Lung (tissue), 11 donors: ENCODE measurements at regions not wholly inside any gene's neighbourhood (a gene's known extent, or its start where the extent isn't known, plus 50 kb on each side); places are given as distances from the start of the nearest gene placed in this dataset.
"Not testable (repeated sequence)": the region's sequence is repeated elsewhere in the genome, so short reads cannot be mapped to it uniquely, and the experiment has no call there.

Source experiments
- ATAC-seq: fragments of 200-7000 bp; cut with Tn5 transposase; one replicate; pipeline ENCODE4 v1.9.1; 2020; ENCODE audit warnings: moderate number of reproducible peaks; ENCODE audit not compliant: insufficient read depth, low FRiP score
- DNase-seq, 3 donors: peaks; one replicate each; pipeline ENCODE4 v3.0.0-alpha.2; 2013 to 2017
- H3K27ac ChIP-seq, 2 donors: one replicate each; pipeline ENCODE4 v1.5.1; 2013; ENCODE audit warnings: mild to moderate bottlenecking in 2 of 2, moderate library complexity in 2 of 2, control low read depth in 1 of 2, inconsistent platforms in 1 of 2, low read depth in 1 of 2, low read length in 1 of 2
- H3K27me3 ChIP-seq, 3 donors: one replicate each; pipeline ENCODE4 v1.5.1; 2013; ENCODE audit warnings: low read length in 2 of 3; ENCODE audit not compliant: control insufficient read depth in 3 of 3, insufficient read depth in 3 of 3
- H3K36me3 ChIP-seq, 4 donors: one replicate each; pipeline ENCODE4 v1.5.1; 2013; ENCODE audit warnings: low read length in 4 of 4, mild to moderate bottlenecking in 1 of 4, moderate library complexity in 1 of 4; ENCODE audit not compliant: control insufficient read depth in 4 of 4, insufficient read depth in 4 of 4
- H3K4me1 ChIP-seq, 5 donors: one replicate each; pipeline ENCODE4 v1.5.1; 2013; ENCODE audit warnings: low read length in 5 of 5, mild to moderate bottlenecking in 2 of 5, moderate library complexity in 1 of 5; ENCODE audit not compliant: control insufficient read depth in 5 of 5, insufficient read depth in 5 of 5
- H3K4me3 ChIP-seq: one replicate; pipeline ENCODE4 v1.5.1; 2013; ENCODE audit warnings: mild to moderate bottlenecking, control low read depth, moderate library complexity
- H3K9ac ChIP-seq, 2 donors: one replicate each; pipeline ENCODE4 v1.5.1; 2013; ENCODE audit warnings: low read length in 2 of 2, control low read depth in 1 of 2; ENCODE audit not compliant: insufficient read depth in 1 of 2
- H3K9me3 ChIP-seq, 4 donors: one replicate each; pipeline ENCODE4 v1.5.1; 2013; ENCODE audit warnings: low read length in 3 of 4, mild to moderate bottlenecking in 1 of 4, moderate library complexity in 1 of 4; ENCODE audit not compliant: control insufficient read depth in 4 of 4, insufficient read depth in 3 of 4
- WGBS, 2 donors: extraction: QIAGEN DNeasy Blood & Tissue Kit; methylation state at CpG; one replicate each; pipeline ENCODE4 v1.1.7; 2013; 5-methylcytosine and 5-hydroxymethylcytosine counted together
- TF ChIP-seq, protein P1 (sequence below): IDR thresholded peaks from 2 replicates; pipeline ENCODE4 v1.5.1; 2012; ENCODE audit warnings: mild to moderate bottlenecking; ENCODE audit errors: control extremely low read depth, extremely low read depth
- donor health status: control.
- donor health status: control.
- donor health status: Bipolar disorder and iron deficiency.
- donor health status: healthy.
- donor health status: DM: yes; HTN: yes; CAD: no.

DNA sequence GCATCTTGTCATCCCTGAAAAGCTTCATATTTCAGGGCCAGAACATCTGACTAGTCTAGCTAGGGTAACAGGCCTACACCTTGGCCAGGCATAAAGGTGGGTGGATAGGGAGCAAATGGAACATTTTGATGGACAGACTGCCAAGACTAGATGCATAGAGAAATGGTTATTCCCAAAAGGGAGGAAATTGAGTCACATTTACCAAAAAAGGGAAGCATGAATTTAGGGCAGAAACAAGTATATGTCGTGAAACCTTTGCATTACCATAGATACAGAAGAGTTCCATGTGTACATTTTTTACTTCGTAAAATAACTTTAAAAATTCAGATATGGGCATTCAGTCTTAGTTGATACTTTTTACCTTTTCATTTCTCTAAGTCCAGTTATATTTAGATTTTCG lies 101.3 kb upstream of the ZEB2 start:
- H3K27me3 ChIP-seq: no peaks in the 10 kb centered on the region
- H3K9me3 ChIP-seq: peaks cover 0 to 2% (median 0%) of the 10 kb centered on the region in 4 donors
- H3K4me3 ChIP-seq: no peak overlapping the region
- DNase-seq (no peak), ATAC-seq (no peak)
- TF ChIP-seq, protein P1, sequence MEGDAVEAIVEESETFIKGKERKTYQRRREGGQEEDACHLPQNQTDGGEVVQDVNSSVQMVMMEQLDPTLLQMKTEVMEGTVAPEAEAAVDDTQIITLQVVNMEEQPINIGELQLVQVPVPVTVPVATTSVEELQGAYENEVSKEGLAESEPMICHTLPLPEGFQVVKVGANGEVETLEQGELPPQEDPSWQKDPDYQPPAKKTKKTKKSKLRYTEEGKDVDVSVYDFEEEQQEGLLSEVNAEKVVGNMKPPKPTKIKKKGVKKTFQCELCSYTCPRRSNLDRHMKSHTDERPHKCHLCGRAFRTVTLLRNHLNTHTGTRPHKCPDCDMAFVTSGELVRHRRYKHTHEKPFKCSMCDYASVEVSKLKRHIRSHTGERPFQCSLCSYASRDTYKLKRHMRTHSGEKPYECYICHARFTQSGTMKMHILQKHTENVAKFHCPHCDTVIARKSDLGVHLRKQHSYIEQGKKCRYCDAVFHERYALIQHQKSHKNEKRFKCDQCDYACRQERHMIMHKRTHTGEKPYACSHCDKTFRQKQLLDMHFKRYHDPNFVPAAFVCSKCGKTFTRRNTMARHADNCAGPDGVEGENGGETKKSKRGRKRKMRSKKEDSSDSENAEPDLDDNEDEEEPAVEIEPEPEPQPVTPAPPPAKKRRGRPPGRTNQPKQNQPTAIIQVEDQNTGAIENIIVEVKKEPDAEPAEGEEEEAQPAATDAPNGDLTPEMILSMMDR: no peak
- 76 to 89% methylated on average over 3 of the region's 3 CpGs for WGBS, 2 donors
- no peaks in the 10 kb centered on the region for H3K36me3 ChIP-seq
- peaks cover 0 to under 1% (median 0%) of the 10 kb centered on the region in 5 donors for H3K4me1 ChIP-seq
- H3K27ac ChIP-seq: no peak overlapping the region
- H3K9ac ChIP-seq: no peak overlapping the region

DNA sequence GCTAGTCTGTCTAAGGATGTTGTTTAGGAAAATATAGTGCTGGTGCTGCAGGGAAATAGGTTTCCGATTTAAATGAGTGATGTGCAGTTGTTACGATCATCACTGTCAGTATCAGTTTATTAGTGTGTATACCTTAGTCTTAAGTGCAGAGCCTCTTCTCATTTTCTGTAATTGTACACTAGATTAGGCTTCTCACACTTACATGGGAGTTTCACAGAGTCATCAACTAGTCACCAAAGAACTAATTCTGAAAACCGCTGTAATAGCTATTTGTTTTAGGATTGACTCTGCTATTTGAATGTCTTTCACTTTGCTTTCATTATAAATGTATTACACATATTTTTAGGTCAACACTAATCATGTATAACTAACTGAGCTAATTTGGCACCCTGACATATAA lies 99.8 kb upstream of the ZEB2 start:
- TF ChIP-seq, protein P1: no peak
- Histone ChIP-seq H3K36me3 (no peaks in the 10 kb centered on the region), H3K27ac (no peak overlapping the region), H3K9ac (no peak overlapping the region), H3K9me3 (peaks cover 0 to 2% (median 0%) of the 10 kb centered on the region in 4 donors), H3K4me3 (no peak overlapping the region), H3K27me3 (no peaks in the 10 kb centered on the region), H3K4me1 (peaks cover 0 to 5% (median 0%) of the 10 kb centered on the region in 5 donors)
- 62 to 64% methylated on average over 3 of the region's 3 CpGs for WGBS, 2 donors
- ATAC-seq (no peak), DNase-seq (no peak)

DNA sequence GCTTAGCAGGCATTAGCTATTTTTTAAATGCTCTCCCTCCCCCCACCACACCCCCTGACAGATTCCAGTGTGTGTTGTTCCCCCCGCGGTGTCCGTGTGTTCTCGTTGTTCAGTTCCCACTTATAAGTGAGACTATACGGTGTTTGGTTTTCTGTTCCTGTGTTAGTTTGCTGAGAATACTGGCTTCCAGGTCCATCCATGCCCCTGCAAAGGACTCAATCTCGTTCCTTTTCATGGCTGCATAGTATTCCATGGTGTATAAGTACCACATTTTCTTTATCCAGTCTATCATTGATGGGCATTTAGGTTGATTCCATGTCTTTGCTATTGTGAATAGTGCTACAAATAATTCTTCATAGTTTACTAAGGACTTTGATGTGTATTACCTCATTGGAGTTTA lies 97.3 kb upstream of the ZEB2 start:
- WGBS, 2 donors: 97 to 99% methylated on average over 6 of the region's 6 CpGs
- not testable (repeated sequence) for H3K9me3 ChIP-seq

DNA sequence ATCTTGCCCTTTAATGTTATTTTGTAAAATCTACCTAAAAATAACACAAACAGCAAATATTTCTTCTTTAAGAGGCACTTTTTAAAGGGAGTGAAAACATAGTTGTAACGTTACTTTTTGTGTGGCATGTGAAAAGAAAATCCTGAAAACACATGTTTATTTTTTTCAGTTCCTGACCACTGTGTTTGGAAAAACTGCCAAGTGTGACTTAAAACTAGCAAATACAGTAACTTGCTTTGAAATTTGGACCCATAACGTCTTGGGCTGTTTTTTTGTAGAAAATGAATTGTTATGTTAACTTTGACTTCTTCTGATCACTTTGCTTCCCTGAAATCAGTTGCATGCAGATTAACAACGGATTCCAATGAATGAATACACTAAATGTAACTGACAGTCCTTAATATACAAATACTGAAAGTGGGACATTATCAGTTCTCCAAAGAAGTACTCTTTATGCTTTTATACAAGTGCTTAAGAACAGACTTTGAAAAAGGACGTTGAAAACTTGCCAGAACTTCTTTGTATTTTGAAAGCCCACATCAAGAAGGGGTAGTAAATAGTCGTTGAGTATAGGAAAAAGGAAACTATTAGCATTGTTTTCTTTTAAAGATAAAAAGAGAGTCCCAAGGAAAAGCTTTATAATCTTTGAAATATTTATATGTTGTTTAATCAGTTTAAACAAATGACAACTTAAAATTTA lies 96.1 kb upstream of the ZEB2 start:
- Histone ChIP-seq H3K4me3 (no peak overlapping the region), H3K9ac (no peak overlapping the region), H3K27ac (no peak overlapping the region), H3K27me3 (no peaks in the 10 kb centered on the region), H3K4me1 (peaks cover 0 to 5% (median 0%) of the 10 kb centered on the region in 5 donors), H3K36me3 (no peaks in the 10 kb centered on the region), H3K9me3 (no peaks in the 10 kb centered on the region)
- WGBS, 2 donors: 21 to 36% methylated on average over 5 of the region's 5 CpGs
- peak in 2 of 3 donors; percentile 55 to 65 for DNase-seq
- no peak for ATAC-seq
- TF ChIP-seq, protein P1: no peak

More for the DNA sequence above, 97.3 kb upstream of the ZEB2 start:
- not testable (repeated sequence) for H3K27me3 ChIP-seq, H3K27ac ChIP-seq, ATAC-seq, H3K4me3 ChIP-seq, H3K4me1 ChIP-seq, DNase-seq, H3K9ac ChIP-seq, H3K36me3 ChIP-seq
